HG03025 (cell line): ENCODE measurements at regions not wholly inside any gene's neighbourhood (a gene's known extent, or its start where the extent isn't known, plus 50 kb on each side); places are given as distances from the start of the nearest gene placed in this dataset.

Experiments
- ATAC-seq: cut with Tn5 transposase; IDR thresholded peaks from one replicate; pipeline ENCODE4 v1.9.1; 2021; ENCODE audit warnings: mild to moderate bottlenecking, moderate library complexity; ENCODE audit not compliant: unreplicated experiment, low FRiP score

DNA sequence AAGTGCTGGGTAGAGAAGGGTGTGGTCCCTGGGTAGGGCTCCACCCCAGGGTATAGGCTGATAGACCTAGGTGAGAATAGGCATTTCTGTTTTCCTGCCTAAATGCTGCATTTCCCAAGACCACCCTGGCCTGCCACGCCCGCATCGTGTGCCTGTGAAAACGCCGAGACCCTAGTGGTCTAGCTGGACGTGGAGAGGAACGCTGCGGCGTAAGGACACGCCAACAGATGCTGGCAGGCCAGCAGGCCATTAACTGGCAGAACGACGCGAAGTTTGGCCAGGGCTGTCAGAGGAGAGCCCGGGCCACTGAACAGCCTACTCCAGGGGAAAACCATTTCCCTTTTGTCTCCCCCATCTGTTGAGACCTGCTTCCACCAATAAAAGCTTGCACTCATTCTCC, 373.2 kb upstream of the FIGN start:
- no peak for ATAC-seq

DNA sequence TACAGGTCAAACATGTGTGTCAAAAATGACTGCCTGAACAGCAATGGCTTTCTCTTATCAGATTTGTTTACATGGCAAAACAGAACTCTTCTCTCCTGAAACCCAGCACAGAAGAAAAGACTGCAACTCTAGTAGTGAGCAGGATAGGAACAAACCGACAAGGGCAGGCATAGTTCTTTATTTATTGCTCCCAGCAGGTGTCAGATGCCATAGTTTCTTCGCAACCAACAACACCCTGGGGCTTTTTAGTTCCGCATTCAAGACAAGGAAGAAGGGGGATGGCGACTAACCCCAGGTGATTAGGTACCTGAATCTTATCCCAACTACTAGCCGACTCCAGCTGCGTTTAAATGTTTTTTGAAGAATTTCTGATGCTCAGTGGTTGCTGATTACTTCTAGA, 367.5 kb upstream of the FIGN start:
- ATAC-seq: no peak

DNA sequence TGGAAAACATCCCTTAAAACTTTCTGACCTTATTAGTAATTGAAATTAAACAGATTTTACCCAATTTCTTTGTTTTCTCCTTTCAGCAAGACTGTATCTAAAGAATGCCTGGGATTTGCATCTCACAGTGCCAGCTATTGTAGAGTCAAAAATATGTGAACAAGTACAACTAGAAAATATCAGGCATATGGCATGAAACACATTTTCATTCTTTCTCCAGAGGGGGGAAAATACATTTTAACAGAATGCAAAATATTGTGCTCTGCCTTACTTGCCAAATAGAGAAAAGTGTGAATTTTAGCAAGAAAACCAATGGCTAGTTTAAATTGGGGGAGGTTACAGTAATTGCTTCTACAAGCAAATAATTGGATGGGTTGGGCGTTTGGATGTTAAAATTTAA, 366.6 kb upstream of the FIGN start:
- ATAC-seq: no peak

DNA sequence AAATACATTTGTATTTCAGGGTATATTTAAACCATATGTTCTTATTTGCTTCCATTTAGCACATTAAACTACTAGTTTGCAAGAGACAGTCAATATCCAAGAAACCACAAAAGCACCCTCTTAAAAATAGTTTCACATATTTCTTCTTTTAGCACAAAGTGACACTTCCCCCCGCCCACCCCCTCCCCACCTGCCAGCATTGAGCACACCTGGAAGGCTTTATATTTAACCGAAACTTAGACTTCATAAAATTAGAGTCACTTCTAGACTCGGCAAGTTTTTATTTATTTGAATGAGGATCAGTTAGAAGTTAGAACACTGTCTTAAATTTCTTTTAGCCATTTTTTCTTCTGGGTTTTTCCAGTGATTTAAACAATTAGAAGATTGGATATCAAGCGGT, 355.9 kb upstream of the FIGN start:
- ATAC-seq: no peak

DNA sequence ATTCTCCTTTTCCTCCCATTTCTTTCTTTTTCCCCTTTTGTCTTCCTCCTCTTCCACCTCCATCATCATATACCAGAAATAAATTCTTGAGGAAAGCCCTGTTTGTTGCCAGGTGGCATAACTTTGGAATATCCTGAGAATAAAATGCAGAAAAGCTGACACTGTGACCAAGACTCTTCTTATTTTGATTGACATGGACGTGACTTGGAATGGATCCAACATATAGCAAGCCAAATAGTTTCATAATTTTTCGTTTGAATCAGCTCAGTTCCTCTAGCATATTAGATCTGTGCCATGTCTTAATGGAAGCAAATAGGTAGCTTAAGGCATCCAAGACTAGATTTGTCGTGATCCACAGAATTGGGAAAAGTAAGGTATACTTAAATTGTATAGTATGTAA, 354.7 kb upstream of the FIGN start:
- ATAC-seq: no peak

DNA sequence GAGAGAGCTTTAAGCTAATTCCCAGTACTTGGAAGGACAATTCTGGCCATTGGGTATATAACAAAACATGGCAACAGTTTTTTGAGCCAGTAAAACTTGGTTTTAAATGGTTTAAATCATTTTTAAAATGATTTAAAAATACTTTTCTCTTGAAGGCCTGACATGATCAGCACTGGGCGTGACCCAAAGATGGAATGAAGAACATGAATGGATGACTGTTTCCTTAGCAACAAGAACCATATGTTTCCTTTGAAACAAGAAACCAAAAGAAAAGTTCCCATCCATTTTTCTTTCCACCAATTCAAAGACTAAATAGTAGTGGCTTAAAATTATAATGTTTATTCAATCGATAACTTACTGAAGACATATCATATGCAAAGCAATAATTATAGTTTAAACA, 348.3 kb upstream of the FIGN start:
- no peak for ATAC-seq

DNA sequence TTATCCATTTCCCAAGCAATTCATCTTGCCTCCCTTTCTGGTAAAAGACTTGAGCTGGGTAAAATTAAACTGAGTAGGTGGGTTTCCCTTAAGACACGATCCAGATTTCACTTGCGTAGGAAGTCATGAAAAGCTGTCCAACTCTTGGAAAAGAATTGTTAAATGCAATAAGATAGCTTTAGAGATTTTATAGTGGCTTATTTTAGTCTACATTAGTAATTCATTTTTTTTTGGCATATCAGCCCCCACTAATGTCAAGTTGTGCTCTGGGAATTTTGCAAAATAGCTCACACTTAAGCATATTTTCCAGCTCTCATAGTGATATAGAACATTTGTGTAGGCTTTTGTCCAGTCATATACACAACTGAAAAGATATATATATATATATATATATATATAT, 344.7 kb upstream of the FIGN start:
- no peak for ATAC-seq

DNA sequence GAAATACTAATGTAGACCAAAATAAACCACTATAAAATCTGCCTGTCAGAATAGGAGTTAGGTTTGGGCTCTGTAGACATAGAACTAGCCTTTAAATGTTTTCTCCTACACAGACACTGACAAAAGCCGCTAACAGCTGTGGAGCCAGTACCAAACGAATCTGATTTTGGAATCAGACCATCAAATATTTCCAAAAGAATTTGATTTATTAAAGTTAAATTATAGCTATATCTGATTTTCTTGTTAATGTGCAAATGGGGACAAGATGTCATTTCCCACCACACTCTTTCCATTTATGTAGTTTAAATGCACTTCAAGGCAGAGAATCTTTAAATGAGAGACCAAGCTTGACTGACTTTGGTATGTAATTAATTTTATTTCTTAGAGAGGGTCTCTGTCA, 343.4 kb upstream of the FIGN start:
- no peak for ATAC-seq

DNA sequence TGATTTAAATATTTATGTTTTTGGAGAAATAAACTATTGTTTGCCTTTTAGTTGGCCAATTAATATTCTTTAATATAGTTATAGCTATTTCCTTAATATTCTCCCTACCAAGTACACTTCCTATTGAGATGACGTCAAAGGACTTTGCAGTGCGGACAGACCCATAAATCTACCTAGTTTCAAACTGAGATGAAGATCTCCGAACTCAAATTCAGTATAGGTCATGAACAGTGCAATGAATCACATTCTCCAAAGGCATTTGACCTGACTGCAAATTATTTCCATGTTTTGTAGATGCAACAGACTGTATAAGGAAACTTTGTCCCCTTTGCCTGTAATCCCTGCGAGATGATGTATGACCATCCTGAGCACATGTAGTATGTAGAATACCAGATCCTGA, 342.6 kb upstream of the FIGN start:
- ATAC-seq: no peak

DNA sequence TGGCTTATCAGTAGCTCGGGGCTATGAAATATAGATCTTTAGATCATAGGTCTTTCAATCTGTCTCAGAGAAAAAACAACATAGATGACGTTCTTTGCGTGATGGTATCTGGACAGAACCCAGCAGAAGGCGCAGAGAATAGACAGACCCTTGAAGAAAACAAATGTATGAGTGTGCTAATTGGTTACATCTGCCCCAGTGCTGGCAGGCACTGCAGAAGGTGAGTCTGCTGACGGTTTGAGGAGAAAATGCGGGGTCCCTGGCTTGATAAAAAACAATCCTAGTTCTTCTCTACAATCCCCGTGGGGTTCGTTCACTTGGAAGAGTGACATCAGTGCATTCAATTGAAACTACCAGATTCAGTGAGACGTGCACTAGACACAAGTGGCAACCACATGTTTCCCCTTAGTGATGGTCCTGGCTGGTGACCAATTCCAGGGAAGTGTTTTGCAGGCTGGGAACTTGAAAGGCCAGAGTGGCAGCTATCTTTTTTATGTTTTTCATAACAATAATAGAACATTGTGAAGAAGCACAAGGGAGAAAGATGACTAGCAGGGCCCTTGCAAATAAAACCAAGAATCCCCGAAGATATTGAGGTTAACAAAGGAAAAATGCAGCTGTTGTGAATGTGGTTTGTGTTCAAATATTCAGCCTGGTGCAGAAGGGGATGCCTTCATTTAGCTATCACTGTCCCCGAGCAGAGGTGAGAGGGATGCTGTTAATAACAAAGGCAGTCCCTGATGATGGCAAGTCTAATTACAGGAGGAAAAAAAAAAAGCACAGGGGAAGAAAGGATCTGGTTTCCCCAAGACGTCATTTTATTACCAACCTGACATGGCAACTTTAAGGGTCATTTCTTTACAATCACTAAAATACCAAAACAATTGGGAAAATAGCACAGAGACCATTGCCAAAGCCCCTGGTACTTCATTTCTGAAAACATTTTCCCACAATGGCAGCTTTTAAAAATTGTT, 337.6 kb upstream of the FIGN start:
- no peak for ATAC-seq

DNA sequence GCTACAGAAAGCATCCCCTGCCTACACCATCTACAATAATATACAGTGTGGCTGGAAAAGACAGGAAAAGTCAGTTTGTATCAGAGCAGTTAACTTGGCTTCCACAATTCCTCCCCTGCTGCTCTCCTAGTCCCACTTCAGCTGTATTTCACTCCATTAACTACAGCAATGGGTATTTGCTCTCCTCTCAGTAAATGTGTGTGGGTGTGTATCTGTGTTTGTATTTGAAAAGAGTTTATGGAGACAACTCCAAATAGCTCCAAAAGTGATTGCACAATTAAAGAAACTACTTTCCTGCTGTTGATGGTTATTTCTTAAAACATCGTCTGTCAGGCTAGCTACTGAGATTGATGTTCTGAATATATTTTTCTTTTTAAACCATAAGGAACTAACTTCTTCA, 333.7 kb upstream of the FIGN start:
- no peak for ATAC-seq

DNA sequence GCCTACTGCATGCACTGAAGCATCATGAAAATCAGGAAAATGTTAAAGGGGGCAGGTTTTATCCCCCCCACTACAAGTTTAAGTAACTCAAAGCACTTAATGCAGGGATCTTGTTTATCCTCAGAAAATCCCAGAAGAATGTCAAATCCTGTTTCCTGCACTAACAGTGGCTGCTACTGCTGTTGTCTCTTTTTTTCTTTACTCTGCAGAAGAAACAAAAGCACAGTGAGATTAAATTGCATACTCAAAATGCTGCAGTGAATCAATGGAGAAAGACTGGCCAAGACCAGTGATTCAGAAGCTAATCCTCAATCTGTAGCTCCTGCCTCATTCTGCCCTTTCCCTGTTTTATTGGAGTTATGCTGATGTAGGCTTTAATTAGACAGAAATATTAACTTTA, 332.3 kb upstream of the FIGN start:
- no peak for ATAC-seq

DNA sequence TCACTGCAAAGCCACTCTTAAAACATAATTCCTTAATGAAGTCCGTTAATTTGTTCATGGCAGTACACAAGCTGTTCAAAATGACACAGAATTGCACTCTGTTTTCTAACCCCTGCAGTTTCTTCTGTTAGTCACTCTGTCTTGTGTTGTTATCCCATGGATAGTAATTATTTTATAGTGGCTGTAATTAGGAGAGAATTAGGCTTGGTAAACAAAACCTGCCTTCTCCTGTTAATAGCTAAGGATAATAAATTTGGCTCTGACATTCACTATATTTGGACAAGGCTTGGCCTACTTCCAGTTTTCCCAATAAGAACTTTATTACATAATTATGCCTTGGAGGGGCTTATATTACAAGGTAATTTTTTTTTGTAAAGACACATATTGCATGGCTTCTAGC, 330.3 kb upstream of the FIGN start:
- no peak for ATAC-seq

DNA sequence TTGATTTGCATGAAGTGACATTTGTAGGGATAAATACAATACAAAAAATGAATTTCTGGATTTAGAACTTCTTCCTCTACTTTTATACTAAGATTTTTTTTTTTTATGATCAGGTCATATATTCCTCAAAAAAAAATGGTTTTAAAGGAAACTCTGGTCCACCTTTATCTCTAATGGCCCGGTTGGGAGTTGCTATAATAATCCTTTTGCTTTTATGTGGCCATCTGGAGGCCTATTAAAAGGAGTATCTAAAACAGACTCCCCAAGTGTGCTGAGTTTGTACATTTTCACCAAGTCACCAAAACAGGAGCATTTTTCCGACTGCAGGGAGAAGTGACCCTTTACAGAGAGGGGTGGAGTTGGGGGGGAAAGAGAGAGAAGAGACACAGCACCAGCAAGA, 329.2 kb upstream of the FIGN start:
- no peak for ATAC-seq

DNA sequence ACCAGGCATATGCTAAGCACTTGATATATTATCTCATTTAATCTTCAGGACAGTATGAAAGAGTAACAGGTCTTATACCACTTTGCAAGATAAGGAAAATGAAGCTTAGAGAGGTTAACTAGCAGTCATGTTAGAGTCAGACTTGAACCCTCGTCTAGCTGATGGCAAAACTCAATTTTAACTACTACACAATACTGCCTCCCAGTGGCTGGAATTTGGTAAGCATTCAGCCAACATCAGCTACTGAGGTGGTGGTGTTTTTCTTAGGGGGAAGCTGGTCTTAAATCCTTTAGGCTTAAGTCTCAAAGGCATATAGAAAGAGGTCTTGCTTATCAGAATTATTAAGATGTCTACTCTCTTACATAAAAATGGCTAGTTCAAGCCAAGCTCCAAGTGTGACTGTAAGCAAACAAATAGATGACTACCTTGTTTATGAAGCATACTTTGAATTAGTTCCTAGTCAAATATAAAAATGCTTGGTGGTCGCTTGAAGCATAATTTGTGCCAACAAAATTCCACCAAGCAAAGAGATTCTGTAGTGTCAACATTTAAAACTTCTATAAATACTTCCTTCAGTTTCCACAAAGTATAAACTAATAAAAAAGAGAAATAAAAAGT, 325.4 kb upstream of the FIGN start:
- no peak for ATAC-seq

DNA sequence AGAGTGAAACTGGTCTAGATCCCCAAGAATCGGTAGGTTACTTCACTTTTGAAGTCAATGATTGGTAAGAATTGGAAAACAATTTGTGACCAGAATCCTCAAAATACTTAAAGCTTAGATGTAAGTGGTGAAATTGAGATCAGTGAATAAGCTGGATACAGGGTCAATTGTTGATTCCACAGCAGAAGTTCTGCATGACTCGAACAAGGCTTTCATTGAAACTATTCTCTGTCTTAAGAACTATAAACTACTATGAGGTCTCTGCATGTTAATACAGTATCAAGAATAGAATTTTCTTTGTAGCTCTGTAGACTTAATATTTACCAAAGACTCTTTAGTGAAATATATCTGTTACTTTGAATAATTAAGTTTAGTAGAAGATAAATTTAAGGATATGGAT, 324.2 kb upstream of the FIGN start:
- ATAC-seq: no peak

DNA sequence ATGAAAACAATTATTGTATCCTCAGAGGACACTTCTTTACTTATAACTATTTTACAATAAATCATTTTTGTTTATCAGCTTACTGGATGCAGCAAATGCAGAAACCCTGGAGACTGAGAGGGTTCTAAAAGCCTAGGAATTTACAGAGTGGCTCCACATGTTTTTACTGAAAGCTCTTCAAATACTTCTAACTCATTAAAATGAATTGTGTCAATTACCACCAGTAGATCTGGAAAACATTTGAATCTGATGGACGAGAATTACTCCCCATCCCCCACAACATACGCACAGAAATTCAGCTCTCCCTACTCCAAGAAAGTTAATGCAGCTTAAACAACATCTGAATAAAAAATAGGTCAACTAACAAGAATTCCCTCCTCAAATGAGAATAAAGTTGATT, 319.8 kb upstream of the FIGN start:
- no peak for ATAC-seq

DNA sequence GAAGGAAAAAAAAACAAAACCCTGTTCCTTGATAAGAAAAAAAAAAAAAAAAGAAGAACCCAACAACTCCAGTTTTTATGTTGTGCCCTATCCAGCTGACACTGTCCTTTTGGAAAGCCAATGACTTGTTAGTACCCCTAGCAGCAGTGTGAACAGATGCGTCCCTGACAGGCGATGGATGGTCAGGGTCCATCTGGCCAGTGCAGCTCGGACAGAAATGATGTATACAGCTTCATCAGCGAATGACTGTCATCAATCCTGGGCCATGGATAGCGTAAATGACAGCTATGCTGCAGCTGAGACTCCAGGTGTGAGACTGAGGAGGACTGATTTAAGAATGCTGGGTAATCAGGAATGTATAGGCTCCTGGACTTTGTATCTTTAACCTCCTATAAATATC, 318.8 kb upstream of the FIGN start:
- no peak for ATAC-seq

DNA sequence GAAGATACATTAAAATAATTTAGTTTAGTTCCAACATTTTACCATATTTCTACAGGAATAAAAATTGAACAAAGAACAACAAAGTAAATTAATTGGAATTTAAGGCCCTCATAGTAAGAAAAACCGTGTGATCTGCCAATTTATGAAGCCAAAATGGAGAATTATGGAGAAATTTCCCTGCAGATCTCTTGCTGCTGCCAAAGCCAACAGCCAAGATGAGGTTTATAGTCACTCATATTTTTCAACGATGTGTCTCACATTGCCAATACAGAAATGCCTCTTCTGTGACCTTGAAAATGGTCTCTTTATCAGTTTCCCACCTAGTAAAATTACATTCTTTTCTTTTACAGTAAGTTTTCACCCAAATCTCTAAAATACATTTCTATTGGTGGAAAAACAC, 317.2 kb upstream of the FIGN start:
- ATAC-seq: no peak

DNA sequence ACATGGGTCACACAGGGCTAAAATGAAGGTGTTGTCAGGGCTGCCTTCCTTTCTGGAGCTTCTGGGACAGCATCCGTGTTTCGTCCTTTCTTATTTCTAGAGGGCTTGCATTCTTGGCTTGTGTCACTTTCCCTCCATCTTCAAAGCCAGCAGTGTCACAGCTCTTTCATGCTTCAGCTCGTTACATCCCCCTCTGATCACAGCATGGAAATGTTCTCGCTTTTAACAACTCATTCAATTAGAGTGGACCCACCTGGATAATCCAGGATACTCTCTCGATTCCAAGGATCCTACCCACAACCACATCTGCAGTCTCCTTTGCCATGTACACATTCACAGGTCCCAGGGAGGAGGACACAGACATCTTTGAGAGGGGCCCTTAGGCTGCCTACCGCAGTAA, 316.2 kb upstream of the FIGN start:
- no peak for ATAC-seq

DNA sequence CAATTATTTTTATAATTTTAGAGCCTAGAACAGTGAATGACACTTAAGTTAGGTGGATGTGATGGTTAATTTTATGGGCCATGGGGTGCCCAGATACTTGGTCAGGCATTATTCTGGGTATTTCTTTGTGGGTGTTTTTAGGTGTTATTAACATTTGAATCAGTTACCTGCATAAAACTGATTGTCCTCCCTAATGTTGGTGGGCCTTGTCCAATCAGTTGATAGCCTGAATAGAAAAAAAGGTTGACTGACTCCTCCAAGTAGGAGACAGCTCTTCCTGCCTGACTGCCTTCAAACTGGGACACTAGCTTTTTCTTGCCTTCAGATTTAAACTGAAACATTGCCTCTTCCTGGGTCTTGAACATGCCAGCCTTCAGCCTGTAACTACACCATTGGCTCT, 312.9 kb upstream of the FIGN start:
- ATAC-seq: no peak

DNA sequence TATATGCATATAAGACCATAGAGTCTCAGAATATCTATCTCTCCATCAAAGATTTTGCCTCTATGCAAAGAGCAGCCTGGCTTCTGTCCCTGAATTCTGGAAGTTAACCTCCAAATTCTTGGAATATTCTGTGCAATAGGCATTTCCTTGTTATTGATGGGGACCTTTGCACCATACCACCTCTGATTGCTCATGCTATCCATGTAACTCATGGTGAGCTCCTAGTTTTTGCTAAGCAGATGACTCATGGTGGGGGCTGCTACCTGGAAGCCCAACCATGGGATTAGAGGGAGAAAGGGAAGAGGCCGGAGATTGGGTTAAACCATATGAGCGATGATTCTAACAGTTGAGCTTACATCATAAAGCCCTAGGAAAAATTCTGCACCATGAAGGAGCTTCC, 310.2 kb upstream of the FIGN start:
- ATAC-seq: no peak
